SK-N-SH treated with all-trans-retinoic acid at 6 μM for 48 hours (cell line): ENCODE measurements at regions not wholly inside any gene's neighbourhood (a gene's known extent, or its start where the extent isn't known, plus 50 kb on each side); places are given as distances from the start of the nearest gene placed in this dataset.

Experiments used
- ATAC-seq: fragments of 200-7000 bp; cut with Tn5 transposase; 3 replicates; pipeline ENCODE4 v1.9.1; 2020; ENCODE audit warnings: mild to moderate bottlenecking, moderate library complexity
- BACH2 ChIP-seq: fragments of 250-450 bp; sonication (Bioruptor Pico); IDR thresholded peaks from 2 replicates; pipeline ENCODE4 v1.9.0; 2021; ENCODE audit warnings: mild to moderate bottlenecking, borderline replicate concordance
- CREB5 ChIP-seq: fragments of 250-450 bp; sonication (Bioruptor Pico); IDR thresholded peaks from 2 replicates; pipeline ENCODE4 v1.5.1; 2020; ENCODE audit warnings: low read depth, mild to moderate bottlenecking, moderate library complexity
- CSDC2 ChIP-seq: fragments of 250-450 bp; sonication (Bioruptor Pico); IDR thresholded peaks from 2 replicates; pipeline ENCODE4 v1.5.0; 2020; ENCODE audit warnings: mild to moderate bottlenecking, moderate library complexity
- CSRNP3 ChIP-seq: fragments of 250-450 bp; sonication (Bioruptor Pico); IDR thresholded peaks from 2 replicates; pipeline ENCODE4 v1.5.1; 2021; ENCODE audit warnings: mild to moderate bottlenecking, moderate library complexity
- ESRRG ChIP-seq: fragments of 250-450 bp; sonication (Bioruptor Pico); IDR thresholded peaks from 2 replicates; pipeline ENCODE4 v1.6.1; 2021; ENCODE audit warnings: mild to moderate bottlenecking
- ISL1 ChIP-seq: fragments of 250-450 bp; sonication (Bioruptor Pico); IDR thresholded peaks from 2 replicates; pipeline ENCODE4 v2.1.2; 2022; ENCODE audit warnings: mild to moderate bottlenecking, moderate library complexity
- OSR1 ChIP-seq: fragments of 250-450 bp; sonication (Bioruptor Pico); IDR thresholded peaks from 2 replicates; pipeline ENCODE4 v1.8.0; 2022; ENCODE audit warnings: moderate library complexity, mild to moderate bottlenecking, inconsistent platforms
- PATZ1 ChIP-seq: fragments of 250-450 bp; sonication (Bioruptor Pico); IDR thresholded peaks from 2 replicates; pipeline ENCODE4 v1.8.0; 2020; ENCODE audit warnings: mild to moderate bottlenecking, moderate library complexity, borderline replicate concordance
- PPARA ChIP-seq: fragments of 250-450 bp; sonication (Bioruptor Pico); IDR thresholded peaks from 2 replicates; pipeline ENCODE4 v1.5.0; 2020; ENCODE audit warnings: mild to moderate bottlenecking, borderline replicate concordance
- RARB ChIP-seq: fragments of 250-450 bp; sonication (Bioruptor Pico); IDR thresholded peaks from 2 replicates; pipeline ENCODE4 v1.8.0; 2021; ENCODE audit warnings: mild to moderate bottlenecking, moderate library complexity
- SNAI2 ChIP-seq: fragments of 250-450 bp; sonication (Bioruptor Pico); IDR thresholded peaks from 2 replicates; pipeline ENCODE4 v1.5.0; 2020; ENCODE audit warnings: mild to moderate bottlenecking, moderate library complexity
- TCF4 ChIP-seq: fragments of 250-450 bp; sonication (Bioruptor Pico); IDR thresholded peaks from 2 replicates; pipeline ENCODE4 v1.8.0; 2021; ENCODE audit warnings: mild to moderate bottlenecking, moderate library complexity, borderline replicate concordance
- TOX ChIP-seq: fragments of 250-450 bp; sonication (Bioruptor Pico); IDR thresholded peaks from 2 replicates; pipeline ENCODE4 v1.8.0; 2021; ENCODE audit warnings: mild to moderate bottlenecking, moderate library complexity, borderline replicate concordance
- ZC3H10 ChIP-seq: fragments of 250-450 bp; sonication (Bioruptor Pico); IDR thresholded peaks from 2 replicates; pipeline ENCODE4 v1.5.1; 2021; ENCODE audit warnings: mild to moderate bottlenecking, moderate library complexity
- ZFP3 ChIP-seq: fragments of 250-450 bp; sonication (Bioruptor Pico); IDR thresholded peaks from 2 replicates; pipeline ENCODE4 v1.5.0; 2020; ENCODE audit warnings: mild to moderate bottlenecking, moderate library complexity
- ZFP30 ChIP-seq: fragments of 450-650 bp; formaldehyde crosslinking; IDR thresholded peaks from 2 replicates; pipeline ENCODE4 v1.5.0; 2022; ENCODE audit warnings: mild to moderate bottlenecking, moderate library complexity
- ZNF565 ChIP-seq: fragments of 450-650 bp; formaldehyde crosslinking; conservative IDR thresholded peaks from 2 replicates; pipeline ENCODE4 v1.5.0; 2020; ENCODE audit warnings: low read depth, mild to moderate bottlenecking, moderate library complexity
- ZNF8 ChIP-seq: fragments of 450-650 bp; formaldehyde crosslinking; IDR thresholded peaks from 2 replicates; pipeline ENCODE4 v1.5.0; 2020; ENCODE audit warnings: mild to moderate bottlenecking, moderate library complexity
- TF ChIP-seq, protein P1 (sequence below): fragments of 250-450 bp; sonication (Bioruptor Pico); IDR thresholded peaks from 2 replicates; pipeline ENCODE4 v1.8.0; 2021; ENCODE audit warnings: low read depth, mild to moderate bottlenecking, moderate library complexity, borderline replicate concordance
- TF ChIP-seq, protein P2 (sequence below): fragments of 250-450 bp; sonication (Bioruptor Pico); IDR thresholded peaks from 2 replicates; pipeline ENCODE4 v1.5.0; 2020; ENCODE audit warnings: mild to moderate bottlenecking, moderate library complexity

DNA sequence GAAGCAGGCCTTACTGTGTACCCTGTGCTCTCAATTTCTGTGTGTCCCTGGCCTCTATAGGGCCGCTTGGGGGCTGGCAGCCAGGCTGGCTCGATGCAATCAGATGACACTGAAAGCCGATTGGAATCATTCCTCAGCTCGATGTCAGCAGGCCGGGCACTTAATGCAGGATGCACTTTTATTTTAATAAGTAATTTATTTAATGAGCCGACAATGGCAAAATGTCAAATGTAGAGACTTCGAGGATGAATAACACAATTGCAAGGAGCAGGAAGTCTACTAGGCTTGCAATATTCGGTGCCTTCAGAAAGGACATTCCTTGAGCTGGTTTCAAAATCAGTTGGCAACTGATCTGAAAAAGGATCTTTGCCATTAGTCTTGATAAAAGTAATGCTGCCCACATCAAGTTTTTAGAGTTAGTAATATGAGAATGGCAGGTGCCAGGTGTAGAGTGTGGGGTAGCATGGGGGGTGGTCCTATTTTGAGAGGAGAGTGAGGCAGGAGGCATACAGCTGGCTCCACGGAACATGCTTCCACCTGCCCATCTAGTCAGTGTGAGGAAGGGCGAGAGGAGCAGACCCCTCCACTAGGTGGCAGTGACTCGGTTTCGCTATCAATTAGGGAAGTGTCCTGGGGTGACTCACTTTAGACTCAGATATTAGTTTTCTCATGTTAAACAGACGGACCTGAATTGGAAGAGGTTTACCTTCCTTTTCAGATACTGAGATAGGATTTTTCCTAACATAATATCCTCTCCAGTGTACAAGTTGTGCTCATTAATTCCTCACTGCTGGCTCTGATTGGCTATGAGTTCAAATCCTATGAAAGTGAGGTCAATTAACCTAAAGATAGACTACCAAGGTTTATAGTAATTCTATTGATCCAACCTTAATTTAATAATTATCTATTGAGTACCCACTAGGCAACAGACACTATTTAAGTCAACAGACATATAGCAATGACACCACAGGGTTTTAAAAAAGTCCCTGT is 80.9 kb downstream of the NABP1 start:
- ATAC-seq = peak; percentile 97
- TF ChIP-seq TCF4 (CRISPR knock-in tag) = no peak
- no peak for TF ChIP-seq TOX

DNA sequence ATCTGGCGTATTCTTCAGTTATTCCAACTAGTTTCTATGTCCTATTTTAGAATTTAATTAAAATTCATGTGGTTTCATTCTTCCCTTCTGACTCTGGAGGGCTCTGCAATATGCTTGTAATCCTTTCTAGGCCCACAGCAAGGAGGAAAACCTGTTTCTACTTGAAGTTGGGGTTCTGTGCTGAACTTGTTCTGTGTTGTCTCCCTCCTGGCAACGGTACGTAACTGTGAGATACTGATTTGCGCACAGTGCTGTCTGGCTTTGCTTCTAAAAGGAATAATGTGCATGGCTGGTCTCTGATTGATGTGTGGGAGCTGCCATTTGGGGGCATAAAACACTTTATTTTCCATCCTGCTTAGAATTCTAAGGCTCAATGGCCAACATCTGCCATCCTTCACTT is 81.7 kb downstream of the NABP1 start:
- TF ChIP-seq ESRRG (CRISPR knock-in tag) (no peak), ZFP30 (CRISPR knock-in tag) (no peak), ZNF565 (CRISPR knock-in tag) (no peak), ISL1 (CRISPR knock-in tag) (no peak), SNAI2 (no peak), ZNF8 (CRISPR knock-in tag) (no peak), ZFP3 (CRISPR knock-in tag) (no peak), CREB5 (no peak)
- TF ChIP-seq, protein P1, sequence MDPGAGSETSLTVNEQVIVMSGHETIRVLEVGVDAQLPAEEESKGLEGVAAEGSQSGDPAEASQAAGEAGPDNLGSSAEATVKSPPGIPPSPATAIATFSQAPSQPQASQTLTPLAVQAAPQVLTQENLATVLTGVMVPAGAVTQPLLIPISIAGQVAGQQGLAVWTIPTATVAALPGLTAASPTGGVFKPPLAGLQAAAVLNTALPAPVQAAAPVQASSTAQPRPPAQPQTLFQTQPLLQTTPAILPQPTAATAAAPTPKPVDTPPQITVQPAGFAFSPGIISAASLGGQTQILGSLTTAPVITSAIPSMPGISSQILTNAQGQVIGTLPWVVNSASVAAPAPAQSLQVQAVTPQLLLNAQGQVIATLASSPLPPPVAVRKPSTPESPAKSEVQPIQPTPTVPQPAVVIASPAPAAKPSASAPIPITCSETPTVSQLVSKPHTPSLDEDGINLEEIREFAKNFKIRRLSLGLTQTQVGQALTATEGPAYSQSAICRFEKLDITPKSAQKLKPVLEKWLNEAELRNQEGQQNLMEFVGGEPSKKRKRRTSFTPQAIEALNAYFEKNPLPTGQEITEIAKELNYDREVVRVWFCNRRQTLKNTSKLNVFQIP = no peak
- no peak for ATAC-seq

DNA sequence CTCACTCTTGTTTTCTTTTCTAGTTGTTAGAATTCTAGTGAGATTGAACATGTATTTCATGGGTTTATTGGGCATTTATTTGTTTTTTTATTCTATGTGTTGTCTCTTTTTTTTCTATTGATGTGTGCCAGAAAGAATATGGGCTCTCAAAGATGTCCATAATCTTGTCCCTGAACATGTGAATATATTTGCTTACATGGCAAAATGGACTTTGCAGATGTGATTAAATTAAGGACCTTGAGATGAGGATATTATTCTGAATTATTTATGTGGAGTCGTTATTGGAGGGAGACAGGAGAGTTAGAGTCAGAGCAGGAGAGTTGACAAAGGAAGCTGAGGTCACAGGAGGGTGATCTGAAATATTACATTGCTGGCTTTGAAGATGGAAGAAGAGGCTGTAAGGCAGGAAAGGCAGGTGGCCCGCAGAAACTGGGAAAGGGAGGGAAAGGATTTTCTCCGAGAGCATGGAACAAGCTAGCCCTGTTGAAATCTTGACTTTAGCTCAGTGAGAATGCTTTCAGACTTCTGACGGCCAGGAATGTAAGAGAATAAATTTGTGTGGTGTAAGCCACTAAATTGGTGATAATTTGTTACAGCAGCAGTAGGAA is 82.8 kb downstream of the NABP1 start:
- TF ChIP-seq, protein P2, sequence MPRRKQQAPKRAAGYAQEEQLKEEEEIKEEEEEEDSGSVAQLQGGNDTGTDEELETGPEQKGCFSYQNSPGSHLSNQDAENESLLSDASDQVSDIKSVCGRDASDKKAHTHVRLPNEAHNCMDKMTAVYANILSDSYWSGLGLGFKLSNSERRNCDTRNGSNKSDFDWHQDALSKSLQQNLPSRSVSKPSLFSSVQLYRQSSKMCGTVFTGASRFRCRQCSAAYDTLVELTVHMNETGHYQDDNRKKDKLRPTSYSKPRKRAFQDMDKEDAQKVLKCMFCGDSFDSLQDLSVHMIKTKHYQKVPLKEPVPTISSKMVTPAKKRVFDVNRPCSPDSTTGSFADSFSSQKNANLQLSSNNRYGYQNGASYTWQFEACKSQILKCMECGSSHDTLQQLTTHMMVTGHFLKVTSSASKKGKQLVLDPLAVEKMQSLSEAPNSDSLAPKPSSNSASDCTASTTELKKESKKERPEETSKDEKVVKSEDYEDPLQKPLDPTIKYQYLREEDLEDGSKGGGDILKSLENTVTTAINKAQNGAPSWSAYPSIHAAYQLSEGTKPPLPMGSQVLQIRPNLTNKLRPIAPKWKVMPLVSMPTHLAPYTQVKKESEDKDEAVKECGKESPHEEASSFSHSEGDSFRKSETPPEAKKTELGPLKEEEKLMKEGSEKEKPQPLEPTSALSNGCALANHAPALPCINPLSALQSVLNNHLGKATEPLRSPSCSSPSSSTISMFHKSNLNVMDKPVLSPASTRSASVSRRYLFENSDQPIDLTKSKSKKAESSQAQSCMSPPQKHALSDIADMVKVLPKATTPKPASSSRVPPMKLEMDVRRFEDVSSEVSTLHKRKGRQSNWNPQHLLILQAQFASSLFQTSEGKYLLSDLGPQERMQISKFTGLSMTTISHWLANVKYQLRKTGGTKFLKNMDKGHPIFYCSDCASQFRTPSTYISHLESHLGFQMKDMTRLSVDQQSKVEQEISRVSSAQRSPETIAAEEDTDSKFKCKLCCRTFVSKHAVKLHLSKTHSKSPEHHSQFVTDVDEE (CRISPR knock-in tag) = no peak
- TF ChIP-seq RARB = no peak
- TF ChIP-seq PPARA = no peak
- no peak for ATAC-seq

DNA sequence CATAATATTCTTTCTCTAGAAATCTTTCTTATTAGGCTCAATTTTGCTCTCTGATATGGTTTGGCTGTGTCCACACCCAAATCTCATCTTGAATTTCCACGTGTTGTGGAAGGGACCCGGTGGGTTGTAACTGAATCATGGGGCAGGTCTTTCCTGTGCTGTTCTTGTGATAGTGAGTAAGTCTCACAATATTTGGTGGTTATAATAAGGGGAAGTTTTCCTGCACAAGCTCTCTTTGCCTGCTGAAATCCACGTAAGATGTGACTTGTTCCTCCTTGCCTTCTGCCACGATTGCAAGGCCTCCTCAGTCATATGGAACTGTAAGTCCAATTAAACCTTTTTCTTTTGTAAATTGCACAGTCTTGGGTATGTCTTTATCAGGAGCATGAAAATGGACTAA is 73.8 kb downstream of the CAVIN2 start:
- no peak for ATAC-seq
- no peak for TF ChIP-seq ZC3H10 (CRISPR knock-in tag)
- no peak for TF ChIP-seq CREB5
- no peak for TF ChIP-seq SNAI2
- no peak for TF ChIP-seq CSDC2 (CRISPR knock-in tag)
- no peak for TF ChIP-seq ZNF8 (CRISPR knock-in tag)
- no peak for TF ChIP-seq OSR1 (CRISPR knock-in tag)
- TF ChIP-seq, protein P2 (CRISPR knock-in tag) = no peak
- no peak for TF ChIP-seq PATZ1 (CRISPR knock-in tag)
- no peak for TF ChIP-seq ZNF565 (CRISPR knock-in tag)
- no peak for TF ChIP-seq TOX
- no peak for TF ChIP-seq BACH2 (CRISPR knock-in tag)
- TF ChIP-seq CSRNP3 = no peak
- TF ChIP-seq ISL1 (CRISPR knock-in tag) = no peak
- no peak for TF ChIP-seq TCF4 (CRISPR knock-in tag)
- TF ChIP-seq PPARA = no peak
- TF ChIP-seq ZFP3 (CRISPR knock-in tag) = no peak
- TF ChIP-seq ZFP30 (CRISPR knock-in tag) = no peak
